Panc1 (cell line): ENCODE measurements at regions not wholly inside any gene's neighbourhood (a gene's known extent, or its start where the extent isn't known, plus 50 kb on each side); places are given as distances from the start of the nearest gene placed in this dataset.

Source experiments
- POLR2AphosphoS5 ChIP-seq: IDR thresholded peaks from 2 replicates; pipeline ENCODE4 v1.6.1; 2012; ENCODE audit warnings: mild to moderate bottlenecking, low read depth, low read length, moderate library complexity
- TCF7L2 ChIP-seq: IDR thresholded peaks from 2 replicates; pipeline ENCODE4 v1.6.1; 2011; ENCODE audit warnings: mild to moderate bottlenecking, low read depth, low read length, inconsistent platforms
- TF ChIP-seq, protein P1 (sequence below): fragments of 450-650 bp; IDR thresholded peaks from 2 replicates; pipeline ENCODE4 v1.5.1; 2017; ENCODE audit warnings: mild to moderate bottlenecking
- TF ChIP-seq, protein P2 (sequence below), 2 experiments: IDR thresholded peaks; 2 replicates each; pipeline ENCODE4 v1.6.1; 2011 to 2012; ENCODE audit warnings: low read depth in 2 of 2, control low read depth in 1 of 2, low read length in 1 of 2, mild to moderate bottlenecking in 1 of 2, moderate library complexity in 1 of 2; ENCODE audit not compliant: insufficient read depth in 1 of 2

DNA sequence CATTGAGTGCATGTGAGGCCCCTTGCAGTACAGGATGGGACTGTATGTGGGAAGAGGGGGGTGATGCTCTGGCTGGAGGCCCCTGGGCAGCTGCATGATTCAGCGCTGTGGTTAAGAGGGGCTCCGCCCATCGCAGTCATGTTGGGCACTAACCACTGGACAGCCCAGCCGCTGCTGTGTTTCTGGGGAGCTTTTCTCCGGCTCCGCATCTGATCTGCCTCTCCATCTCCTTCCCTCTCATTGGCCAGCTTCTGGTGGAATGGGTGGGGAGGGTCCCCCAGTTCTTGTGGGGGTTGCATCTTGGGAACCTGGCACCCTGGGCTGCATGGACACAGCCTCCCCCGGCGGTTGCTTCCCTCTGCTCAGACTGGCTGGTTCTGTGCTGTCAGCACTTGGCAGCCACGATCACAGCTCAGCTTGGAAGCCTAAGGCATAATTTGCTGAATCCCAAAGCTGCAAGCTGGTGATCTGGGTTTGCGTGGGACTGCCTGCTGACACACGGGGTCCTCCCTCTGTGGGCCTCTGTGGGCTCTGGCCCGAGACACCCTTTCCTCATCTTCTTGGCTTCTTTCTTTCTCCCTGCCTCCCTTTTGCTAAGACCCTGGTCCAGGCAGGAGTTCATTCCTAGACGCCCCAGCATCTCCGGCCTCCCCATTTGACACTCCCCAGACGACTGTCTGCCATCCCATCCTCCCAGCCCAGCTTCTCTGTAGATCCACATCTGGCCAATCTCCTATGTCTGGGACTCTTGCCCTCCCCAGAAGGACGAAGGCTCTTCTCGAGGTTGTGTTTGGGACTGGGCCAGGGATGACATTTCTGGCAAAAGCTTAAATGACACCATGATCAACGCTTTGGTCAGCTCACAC is 168.3 kb downstream of the SEC14L1 start:
- TF ChIP-seq TCF7L2 (no peak), POLR2AphosphoS5 (no peak)
- TF ChIP-seq, protein P1, sequence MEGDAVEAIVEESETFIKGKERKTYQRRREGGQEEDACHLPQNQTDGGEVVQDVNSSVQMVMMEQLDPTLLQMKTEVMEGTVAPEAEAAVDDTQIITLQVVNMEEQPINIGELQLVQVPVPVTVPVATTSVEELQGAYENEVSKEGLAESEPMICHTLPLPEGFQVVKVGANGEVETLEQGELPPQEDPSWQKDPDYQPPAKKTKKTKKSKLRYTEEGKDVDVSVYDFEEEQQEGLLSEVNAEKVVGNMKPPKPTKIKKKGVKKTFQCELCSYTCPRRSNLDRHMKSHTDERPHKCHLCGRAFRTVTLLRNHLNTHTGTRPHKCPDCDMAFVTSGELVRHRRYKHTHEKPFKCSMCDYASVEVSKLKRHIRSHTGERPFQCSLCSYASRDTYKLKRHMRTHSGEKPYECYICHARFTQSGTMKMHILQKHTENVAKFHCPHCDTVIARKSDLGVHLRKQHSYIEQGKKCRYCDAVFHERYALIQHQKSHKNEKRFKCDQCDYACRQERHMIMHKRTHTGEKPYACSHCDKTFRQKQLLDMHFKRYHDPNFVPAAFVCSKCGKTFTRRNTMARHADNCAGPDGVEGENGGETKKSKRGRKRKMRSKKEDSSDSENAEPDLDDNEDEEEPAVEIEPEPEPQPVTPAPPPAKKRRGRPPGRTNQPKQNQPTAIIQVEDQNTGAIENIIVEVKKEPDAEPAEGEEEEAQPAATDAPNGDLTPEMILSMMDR: no peak
- TF ChIP-seq, protein P2, sequence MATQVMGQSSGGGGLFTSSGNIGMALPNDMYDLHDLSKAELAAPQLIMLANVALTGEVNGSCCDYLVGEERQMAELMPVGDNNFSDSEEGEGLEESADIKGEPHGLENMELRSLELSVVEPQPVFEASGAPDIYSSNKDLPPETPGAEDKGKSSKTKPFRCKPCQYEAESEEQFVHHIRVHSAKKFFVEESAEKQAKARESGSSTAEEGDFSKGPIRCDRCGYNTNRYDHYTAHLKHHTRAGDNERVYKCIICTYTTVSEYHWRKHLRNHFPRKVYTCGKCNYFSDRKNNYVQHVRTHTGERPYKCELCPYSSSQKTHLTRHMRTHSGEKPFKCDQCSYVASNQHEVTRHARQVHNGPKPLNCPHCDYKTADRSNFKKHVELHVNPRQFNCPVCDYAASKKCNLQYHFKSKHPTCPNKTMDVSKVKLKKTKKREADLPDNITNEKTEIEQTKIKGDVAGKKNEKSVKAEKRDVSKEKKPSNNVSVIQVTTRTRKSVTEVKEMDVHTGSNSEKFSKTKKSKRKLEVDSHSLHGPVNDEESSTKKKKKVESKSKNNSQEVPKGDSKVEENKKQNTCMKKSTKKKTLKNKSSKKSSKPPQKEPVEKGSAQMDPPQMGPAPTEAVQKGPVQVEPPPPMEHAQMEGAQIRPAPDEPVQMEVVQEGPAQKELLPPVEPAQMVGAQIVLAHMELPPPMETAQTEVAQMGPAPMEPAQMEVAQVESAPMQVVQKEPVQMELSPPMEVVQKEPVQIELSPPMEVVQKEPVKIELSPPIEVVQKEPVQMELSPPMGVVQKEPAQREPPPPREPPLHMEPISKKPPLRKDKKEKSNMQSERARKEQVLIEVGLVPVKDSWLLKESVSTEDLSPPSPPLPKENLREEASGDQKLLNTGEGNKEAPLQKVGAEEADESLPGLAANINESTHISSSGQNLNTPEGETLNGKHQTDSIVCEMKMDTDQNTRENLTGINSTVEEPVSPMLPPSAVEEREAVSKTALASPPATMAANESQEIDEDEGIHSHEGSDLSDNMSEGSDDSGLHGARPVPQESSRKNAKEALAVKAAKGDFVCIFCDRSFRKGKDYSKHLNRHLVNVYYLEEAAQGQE (IDR thresholded peaks at IDR 0.05; ENCODE audit: insufficient read depth in 1 of 2, low read depth in 2 of 2, low read length in 1 of 2): no peak
